DMS53 (cell line): ENCODE measurements at regions not wholly inside any gene's neighbourhood (a gene's known extent, or its start where the extent isn't known, plus 50 kb on each side); places are given as distances from the start of the nearest gene placed in this dataset.
"Not testable (repeated sequence)": the region's sequence is repeated elsewhere in the genome, so short reads cannot be mapped to it uniquely, and the experiment has no call there.

Experiments
- DNase-seq: peaks from one replicate; lab custom pipeline; 2025; lab: John Stamatoyannopoulos, UW

GRCh38 chr2:67571785-67572718 lies 174.9 kb downstream of the ETAA1 start:
- DNase-seq, result peak; percentile 87

- DNase-seq, result peak; percentile 39
Observed at GRCh38 chr2:67572721-67573435, 175.7 kb downstream of the ETAA1 start.

GRCh38 chr2:67574230-67574629 lies 177.1 kb downstream of the ETAA1 start:
- DNase-seq, result no peak

- DNase-seq, result no peak
Observed at GRCh38 chr2:67576226-67576625, 179.1 kb downstream of the ETAA1 start.

DNA sequence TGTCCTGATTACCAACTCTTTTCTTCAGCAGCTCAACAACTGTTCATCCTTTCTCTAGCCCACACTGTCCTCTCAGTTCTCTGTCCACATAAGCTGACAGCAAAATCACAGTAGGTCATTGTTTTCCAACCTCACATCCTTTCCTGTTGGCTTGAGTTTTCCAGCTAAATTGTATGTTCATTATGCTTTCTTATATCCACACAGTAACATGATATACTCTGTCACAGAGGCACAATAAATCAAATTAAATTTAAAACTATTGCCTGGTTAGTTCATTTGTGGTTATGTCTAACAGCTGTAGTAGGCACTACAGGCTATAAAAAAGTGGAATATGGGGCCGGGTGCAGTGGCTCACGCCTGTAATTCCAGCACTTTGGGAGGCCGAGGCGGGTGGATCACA lies 179.9 kb downstream of the ETAA1 start:
- no peak for DNase-seq

DNA sequence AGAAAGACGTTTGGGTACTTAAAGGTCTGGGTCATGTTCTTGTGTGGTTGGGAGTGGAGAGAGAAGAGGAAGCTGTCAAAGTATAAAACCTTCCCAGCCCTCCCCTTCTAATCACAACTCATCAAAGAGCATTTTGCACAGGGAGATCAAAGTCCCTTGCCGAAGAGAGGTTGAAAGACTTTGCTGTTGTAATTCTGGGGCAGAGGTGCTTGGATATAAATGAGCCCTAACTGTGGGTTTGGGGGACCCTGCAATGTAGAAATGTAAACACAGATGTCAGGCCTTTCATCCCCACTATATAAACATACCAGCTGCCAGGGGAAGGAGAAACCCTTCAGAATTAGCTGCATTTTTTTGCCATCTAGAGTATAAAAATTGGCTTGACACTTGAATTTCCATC lies 182.1 kb downstream of the ETAA1 start:
- DNase-seq, result peak; percentile 51

DNA sequence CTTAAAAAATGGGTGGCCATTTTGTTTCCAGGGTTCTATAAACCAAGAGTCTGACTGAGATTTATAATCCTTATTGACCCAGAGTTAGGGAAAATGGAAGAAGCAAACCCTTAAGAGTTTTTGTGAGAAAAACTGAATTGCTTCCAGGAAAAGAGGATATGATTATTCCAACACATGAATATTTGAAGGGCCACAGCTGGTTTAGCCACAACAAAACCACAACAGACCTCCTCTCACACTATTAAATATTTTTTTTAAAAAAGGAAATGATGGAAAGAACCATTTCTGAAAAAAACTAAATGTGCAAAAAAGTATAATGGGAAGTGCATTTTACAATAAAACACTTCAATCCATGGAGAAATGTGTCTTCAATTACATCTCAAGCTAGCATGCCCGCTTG lies 182.7 kb downstream of the ETAA1 start:
- no peak for DNase-seq

DNA sequence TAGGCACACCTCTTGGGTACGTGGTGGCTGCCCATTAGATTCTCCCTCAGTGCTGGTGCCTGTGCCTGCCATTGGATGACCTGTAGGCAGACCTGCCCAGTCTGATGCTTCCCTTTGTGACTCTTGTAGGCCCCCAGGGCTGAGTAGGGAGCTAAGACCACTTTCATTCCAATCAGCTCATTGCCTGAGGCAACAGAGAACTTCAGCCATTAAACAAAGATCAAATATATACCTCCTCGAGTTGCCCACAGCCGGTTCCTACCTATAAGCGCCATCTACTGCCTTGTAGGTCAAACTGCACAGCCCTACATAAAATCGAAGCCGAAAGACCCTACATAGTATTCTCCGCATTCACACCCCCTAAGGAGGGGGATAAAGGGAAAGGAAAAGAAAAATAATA lies 184.6 kb downstream of the ETAA1 start:
- DNase-seq, result peak; percentile 54

DNA sequence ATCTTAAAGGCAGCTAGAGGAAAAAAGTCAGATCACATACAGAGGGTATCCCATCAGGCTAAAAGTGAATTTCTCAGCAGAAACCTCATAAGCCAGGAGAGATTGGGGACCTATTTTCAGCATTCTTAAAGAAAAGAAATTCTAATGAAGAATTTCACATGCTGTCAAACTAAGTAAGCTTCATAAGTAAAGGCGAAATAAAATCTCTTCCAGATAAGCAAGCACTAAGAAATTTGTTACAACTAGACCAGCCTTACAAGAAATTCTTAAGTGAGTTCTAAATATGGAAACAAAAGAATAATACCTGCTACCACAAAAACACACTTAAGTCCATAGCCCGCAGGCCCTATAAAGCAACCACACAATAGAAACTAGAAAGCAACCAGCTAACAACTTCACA lies 186.1 kb downstream of the ETAA1 start:
- no peak for DNase-seq

DNA sequence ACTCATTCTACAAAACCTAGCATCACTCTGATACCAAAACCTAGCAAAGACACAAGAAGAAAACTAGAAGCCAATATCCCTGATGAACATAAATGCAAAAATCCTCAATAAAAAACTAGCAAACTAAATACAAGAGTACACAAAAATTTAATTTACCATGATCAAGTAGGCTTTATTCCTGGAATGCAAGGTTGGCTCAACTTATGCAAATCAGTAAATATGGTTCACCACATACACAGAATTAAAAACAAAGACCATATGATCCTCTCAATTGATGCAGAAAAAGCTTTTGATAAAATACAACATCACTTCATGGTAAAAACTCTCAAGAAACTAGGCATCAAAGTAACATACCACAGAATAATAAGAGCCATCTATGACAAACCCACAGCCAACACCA lies 188.3 kb downstream of the ETAA1 start:
- DNase-seq, result peak; percentile 46

- DNase-seq, result not testable (repeated sequence)
Observed at GRCh38 chr2:67589121-67589520, 192.0 kb downstream of the ETAA1 start.

GRCh38 chr2:67594522-67594921 lies 197.4 kb downstream of the ETAA1 start:
- DNase-seq, result not testable (repeated sequence)

GRCh38 chr2:67596871-67597270 lies 199.7 kb downstream of the ETAA1 start:
- no peak for DNase-seq

GRCh38 chr2:67599561-67599960 lies 202.4 kb downstream of the ETAA1 start:
- no peak for DNase-seq

DNA sequence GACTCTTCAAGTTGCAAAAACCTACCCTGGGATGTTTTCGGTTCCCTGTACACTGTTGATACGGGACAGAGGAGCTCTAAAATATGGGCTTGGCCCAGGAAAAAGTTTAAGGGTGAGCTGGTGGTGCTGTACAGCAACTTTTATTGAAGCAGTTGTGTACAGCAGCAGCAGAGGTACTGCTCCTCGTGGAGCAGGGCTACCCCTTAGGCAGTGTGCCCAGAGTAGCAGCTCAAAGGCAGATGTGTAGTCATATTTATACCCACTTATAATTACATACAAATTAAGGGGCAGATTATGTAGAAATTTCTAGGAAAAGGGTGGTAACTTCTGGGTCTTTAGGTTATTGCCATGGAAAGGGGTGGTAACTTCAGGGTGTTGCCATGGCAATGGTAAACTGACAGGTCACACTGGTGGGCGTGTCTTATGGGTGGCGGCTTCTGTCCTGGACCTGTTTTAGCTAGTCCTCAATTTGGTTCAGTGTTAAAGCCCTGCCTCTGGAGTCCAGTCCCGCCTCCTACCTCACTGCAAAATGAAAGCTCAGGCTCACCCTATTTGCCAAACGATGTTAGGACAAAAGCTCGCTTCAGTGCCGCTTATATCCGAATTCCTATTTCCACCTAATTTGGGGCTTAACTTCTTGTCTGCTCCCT lies 203.2 kb downstream of the ETAA1 start:
- peak; percentile 10 for DNase-seq

GRCh38 chr2:67600946-67601345 lies 203.8 kb downstream of the ETAA1 start:
- no peak for DNase-seq

DNA sequence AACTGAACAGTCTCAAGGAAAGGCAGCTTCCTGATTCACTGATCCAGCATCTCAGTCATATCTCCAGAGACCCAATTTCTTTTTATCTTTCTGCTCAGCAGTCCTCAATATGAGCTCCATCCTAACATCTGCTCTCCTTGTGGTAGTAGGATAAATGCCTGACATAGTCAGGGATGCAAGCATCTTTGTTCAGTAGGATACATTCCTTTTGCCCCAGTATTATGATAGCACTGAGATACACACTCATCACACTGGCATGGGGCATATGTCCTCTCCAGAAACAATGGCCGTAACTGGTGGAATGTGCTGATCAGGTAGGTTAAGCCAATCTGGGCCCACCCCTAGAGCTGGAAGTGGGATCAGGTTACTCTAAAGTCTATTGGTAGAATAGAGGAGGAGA lies 207.2 kb downstream of the ETAA1 start:
- DNase-seq, result no peak

DNA sequence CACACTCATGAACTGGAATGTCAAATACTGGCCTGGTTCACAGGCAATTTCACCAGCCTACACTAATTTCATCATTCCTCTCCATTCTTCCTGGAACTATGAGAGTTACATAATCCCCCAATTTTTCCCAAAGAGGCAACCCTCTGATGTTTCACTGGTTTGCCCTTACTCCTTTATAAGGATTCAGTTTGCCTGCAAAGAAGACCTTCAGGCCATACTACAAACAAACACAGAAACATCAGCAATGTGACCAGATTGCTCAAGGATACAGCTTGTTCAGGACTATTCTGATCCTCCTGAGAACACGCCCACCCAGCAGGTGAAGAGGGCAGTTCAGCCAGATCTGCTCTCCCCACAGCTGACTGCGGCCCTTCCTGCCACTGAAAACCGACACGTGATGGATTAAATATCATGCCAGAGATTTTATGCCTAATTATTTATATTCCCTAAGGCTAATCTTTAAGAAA lies 215.5 kb downstream of the ETAA1 start:
- DNase-seq, result peak; percentile 13

DNA sequence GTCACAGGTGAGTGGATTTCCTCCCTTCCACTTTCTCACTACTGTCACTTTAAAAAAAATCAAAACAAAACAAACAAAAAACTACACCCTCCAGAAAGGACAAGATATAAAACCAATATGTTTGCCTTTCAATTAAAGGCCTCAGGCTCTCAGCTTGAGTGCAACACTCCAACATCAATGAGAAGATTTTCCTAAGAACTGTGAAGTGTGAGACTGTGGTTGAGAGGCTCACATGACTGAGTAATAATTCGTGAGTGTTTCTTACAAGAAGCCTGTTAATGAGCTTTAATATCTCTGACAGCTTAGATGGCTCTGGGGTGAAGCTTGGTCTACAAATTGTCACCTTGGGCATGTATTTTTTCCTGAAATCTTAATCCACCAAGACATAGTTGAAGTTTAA lies 216.1 kb downstream of the ETAA1 start:
- DNase-seq, result peak; percentile 35

GRCh38 chr2:67614454-67614853 lies 217.3 kb downstream of the ETAA1 start:
- no peak for DNase-seq

DNA sequence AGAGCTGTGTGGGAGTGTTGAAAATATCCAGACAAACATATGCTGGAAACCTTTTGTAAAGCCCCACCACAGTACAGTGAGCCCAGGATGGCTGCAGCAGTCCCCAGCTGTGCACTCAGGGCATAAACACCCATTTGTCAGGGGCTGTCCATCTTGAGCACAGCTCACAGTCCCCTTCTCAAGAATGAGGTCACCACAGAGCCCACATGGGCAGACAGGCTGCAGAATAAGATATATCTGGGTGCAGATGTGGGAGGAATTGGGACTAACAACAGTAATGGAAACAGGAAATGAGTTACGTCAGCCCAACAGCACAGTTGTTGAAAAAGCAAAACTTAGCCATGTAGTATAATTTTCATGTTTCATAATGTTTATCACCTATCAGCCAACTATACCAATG lies 219.6 kb downstream of the ETAA1 start:
- no peak for DNase-seq

- DNase-seq, result no peak
Observed at GRCh38 chr2:67619204-67619603, 222.1 kb downstream of the ETAA1 start.

- not testable (repeated sequence) for DNase-seq
Observed at GRCh38 chr2:67623741-67624140, 226.6 kb downstream of the ETAA1 start.
